GM12872 (cell line): ENCODE measurements at regions not wholly inside any gene's neighbourhood (a gene's known extent, or its start where the extent isn't known, plus 50 kb on each side); places are given as distances from the start of the nearest gene placed in this dataset.

Experiments used
- CTCF ChIP-seq: IDR thresholded peaks from 3 replicates; pipeline ENCODE4 v1.5.1; 2011; ENCODE audit warnings: low read depth, mild to moderate bottlenecking, low read length, moderate library complexity; ENCODE audit not compliant: insufficient read depth

- no peak for TF ChIP-seq CTCF
These were observed 56.4 kb downstream of the CD24 start for GRCh38 chr6:106918115-106918514.

DNA sequence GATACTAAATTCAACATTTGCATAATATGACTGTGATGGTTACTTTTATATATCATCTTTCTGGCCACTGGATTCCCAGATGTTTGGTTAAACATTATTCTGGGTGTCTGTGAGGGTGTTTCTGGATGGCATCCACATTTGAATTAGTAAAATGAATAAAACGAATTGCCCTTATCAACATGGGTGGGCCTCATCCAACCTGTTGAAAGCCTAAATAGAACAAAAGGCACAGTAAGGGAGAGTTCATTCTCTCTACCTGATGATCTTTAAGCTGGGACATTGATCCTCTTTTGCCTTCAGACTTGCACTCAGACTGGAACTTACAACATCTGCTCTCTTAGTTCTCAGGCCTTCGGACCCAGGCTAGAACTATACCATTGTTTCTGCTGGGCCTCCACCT is 57.6 kb downstream of the CD24 start:
- no peak for TF ChIP-seq CTCF

- TF ChIP-seq CTCF = no peak
These were observed 60.8 kb downstream of the CD24 start for GRCh38 chr6:106913676-106914280.

DNA sequence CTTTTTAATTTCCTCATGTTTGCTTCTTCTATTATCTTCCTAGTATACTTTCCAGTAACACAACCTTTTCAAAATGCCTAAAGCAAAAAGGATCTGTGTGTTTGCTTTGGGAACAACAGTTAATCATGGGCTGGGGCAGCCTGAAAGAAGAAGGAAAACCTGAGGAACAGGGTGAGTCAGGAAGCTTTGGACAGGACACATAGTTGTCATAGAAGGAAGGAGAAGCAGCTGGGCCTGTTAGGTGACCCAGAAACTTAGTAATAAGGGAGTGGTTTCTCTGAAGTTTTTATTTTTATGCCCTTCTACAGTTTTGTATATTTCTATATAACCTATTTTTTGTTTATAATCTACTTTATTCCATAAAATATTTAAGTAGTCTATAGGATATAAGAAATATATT is 61.4 kb downstream of the CD24 start:
- no peak for TF ChIP-seq CTCF

DNA sequence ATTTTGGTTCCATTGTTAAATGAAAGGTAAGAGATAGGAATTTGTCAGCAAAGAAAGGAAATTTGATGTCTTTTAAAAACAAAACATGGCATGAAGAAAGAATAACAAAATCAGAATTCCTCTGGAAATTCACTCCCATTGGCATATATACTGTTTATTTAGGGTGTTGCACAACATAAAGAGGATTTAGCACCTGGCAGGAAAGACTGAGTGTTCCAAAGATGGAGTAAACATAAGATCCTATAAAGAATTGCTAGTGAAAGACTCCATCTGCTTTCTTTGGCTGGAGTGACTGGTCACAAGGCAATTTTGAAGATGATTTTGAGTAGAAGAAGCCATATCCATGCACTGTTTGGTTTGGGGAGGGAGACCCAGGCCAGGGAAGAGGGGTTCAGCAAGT is 62.4 kb downstream of the CD24 start:
- no peak for TF ChIP-seq CTCF

- no peak for TF ChIP-seq CTCF
These were observed 63.3 kb downstream of the CD24 start for GRCh38 chr6:106910999-106911949.

GRCh38 chr6:106908386-106908840 is 66.1 kb downstream of the CD24 start:
- TF ChIP-seq CTCF = no peak
